ENCODE measurements at regions not wholly inside any gene's neighbourhood (a gene's known extent, or its start where the extent isn't known, plus 50 kb on each side); places are given as distances from the start of the nearest gene placed in this dataset.

- TF ChIP-seq, protein P1, sequence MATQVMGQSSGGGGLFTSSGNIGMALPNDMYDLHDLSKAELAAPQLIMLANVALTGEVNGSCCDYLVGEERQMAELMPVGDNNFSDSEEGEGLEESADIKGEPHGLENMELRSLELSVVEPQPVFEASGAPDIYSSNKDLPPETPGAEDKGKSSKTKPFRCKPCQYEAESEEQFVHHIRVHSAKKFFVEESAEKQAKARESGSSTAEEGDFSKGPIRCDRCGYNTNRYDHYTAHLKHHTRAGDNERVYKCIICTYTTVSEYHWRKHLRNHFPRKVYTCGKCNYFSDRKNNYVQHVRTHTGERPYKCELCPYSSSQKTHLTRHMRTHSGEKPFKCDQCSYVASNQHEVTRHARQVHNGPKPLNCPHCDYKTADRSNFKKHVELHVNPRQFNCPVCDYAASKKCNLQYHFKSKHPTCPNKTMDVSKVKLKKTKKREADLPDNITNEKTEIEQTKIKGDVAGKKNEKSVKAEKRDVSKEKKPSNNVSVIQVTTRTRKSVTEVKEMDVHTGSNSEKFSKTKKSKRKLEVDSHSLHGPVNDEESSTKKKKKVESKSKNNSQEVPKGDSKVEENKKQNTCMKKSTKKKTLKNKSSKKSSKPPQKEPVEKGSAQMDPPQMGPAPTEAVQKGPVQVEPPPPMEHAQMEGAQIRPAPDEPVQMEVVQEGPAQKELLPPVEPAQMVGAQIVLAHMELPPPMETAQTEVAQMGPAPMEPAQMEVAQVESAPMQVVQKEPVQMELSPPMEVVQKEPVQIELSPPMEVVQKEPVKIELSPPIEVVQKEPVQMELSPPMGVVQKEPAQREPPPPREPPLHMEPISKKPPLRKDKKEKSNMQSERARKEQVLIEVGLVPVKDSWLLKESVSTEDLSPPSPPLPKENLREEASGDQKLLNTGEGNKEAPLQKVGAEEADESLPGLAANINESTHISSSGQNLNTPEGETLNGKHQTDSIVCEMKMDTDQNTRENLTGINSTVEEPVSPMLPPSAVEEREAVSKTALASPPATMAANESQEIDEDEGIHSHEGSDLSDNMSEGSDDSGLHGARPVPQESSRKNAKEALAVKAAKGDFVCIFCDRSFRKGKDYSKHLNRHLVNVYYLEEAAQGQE (IDR thresholded peaks at IDR 0.05; ENCODE audit: low read depth): no peak
- TF ChIP-seq TAF1 (IDR thresholded peaks at IDR 0.05; ENCODE audit: low read depth): no peak
- TF ChIP-seq CEBPB (IDR thresholded peaks at IDR 0.05): no peak
- no peak for TF ChIP-seq FOXM1 (IDR thresholded peaks at IDR 0.05; ENCODE audit: borderline replicate concordance, low read depth)
- no peak for TF ChIP-seq EP300 (IDR thresholded peaks at IDR 0.05; ENCODE audit: borderline replicate concordance)
- TF ChIP-seq, protein P2, sequence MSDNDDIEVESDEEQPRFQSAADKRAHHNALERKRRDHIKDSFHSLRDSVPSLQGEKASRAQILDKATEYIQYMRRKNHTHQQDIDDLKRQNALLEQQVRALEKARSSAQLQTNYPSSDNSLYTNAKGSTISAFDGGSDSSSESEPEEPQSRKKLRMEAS (IDR thresholded peaks at IDR 0.05): no peak
- no peak for TF ChIP-seq YY1 (IDR thresholded peaks at IDR 0.05; ENCODE audit: low read depth)
- TF ChIP-seq TCF12 (IDR thresholded peaks at IDR 0.05; ENCODE audit: low read depth): no peak
- TF ChIP-seq ZBTB7A (IDR thresholded peaks at IDR 0.05; ENCODE audit: low read depth): no peak
Observed at GRCh38 chr7:21367081-21367480, 60.8 kb upstream of the SP4 start.
